GM21723 (cell line): ENCODE measurements at regions not wholly inside any gene's neighbourhood (a gene's known extent, or its start where the extent isn't known, plus 50 kb on each side); places are given as distances from the start of the nearest gene placed in this dataset.
"Not testable (repeated sequence)": the region's sequence is repeated elsewhere in the genome, so short reads cannot be mapped to it uniquely, and the experiment has no call there.

Experiments
- ATAC-seq: cut with Tn5 transposase; IDR thresholded peaks from one replicate; pipeline ENCODE4 v1.9.1; 2021; ENCODE audit warnings: mild to moderate bottlenecking, moderate library complexity; ENCODE audit not compliant: unreplicated experiment

DNA sequence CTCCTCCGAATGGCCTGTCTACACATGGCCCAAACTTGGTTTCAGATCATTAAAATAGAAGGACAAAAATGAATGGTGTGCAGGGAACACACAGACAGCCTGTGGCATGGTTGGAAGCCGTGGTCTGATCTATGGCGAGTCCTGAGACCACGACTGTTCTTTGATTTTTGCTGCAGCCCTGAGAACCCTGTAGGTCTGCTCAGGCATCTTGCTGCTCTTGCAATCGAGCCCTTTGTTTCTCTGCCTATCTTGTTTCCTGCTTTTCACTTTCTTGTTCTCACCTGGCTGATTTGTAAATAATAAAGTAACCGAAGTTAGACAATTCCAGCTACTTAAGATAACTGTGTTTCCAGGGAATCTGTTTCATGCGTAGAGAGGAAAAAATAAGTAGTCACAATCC is 54.1 kb upstream of the NBPF9 start:
- ATAC-seq: not testable (repeated sequence)

GRCh38 chr1:149158308-149158707 is 55.0 kb upstream of the NBPF9 start:
- not testable (repeated sequence) for ATAC-seq

- ATAC-seq: peak; percentile 72
Observed at GRCh38 chr1:149163063-149163444, 59.7 kb upstream of the NBPF9 start.

DNA sequence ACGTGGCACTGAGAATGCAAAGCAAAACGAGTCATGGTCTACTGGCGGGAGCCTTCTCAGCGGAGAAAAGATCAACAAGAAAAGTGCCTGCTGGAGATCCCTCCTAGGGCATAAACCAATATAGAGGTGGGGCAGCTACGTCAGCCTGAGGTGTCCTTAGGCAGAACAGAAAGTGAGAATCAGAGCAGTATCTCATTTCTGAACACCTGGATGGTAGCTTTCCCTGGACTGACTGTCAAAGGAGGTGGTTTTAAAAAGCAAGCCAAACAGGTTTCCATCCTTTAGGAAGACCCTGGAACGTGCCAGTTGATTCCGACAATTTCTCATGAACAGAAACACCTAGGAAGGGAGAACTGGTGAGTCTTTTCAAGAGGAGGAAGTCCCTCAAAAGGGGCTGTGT is 71.4 kb upstream of the NBPF9 start:
- ATAC-seq: not testable (repeated sequence)

- not testable (repeated sequence) for ATAC-seq
Observed at GRCh38 chr1:149175812-149176211, 72.5 kb upstream of the NBPF9 start.

GRCh38 chr1:149176453-149177316 is 73.3 kb upstream of the NBPF9 start:
- not testable (repeated sequence) for ATAC-seq

DNA sequence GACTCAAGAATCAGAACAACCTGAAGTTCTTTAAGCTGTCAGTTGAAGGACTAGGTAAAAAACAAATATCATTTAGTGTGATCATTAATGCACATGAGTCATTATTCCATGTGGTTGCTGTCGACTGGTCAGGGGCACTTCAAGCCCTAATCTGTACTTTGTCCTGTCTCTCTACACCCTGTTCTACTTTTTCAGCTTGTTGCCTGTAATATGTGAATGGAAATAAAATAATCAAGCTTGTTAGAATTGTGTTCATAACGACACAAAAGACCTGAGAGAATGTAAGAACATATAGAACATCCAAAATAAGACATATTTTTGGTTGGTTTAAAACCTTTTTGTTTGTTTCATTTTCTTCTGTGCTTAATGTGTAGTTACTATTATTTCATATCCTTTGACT is 87.4 kb upstream of the NBPF9 start:
- not testable (repeated sequence) for ATAC-seq

GRCh38 chr1:149196651-149197050 is 93.3 kb upstream of the NBPF9 start:
- not testable (repeated sequence) for ATAC-seq

GRCh38 chr1:149200567-149200966 is 97.2 kb upstream of the NBPF9 start:
- not testable (repeated sequence) for ATAC-seq

DNA sequence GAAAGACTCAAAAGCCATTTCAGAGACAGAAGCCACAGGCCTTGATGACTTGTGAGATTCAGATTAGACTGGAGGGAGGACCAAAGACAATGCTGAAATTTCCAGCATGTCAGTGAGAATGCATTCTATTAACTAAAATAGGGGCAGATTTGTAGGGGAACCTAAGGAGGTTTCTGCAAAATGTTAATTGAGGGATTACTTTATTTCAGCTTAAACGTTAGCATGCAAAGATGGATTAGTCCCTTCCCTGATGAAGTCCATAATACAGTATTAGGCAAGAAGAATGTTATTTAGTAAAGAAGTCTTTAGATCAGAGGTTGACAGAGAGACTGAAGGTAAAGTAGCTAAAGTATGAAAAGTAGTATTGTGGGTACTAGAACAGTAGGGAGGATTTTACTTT is 98.9 kb upstream of the NBPF9 start:
- ATAC-seq: not testable (repeated sequence)

DNA sequence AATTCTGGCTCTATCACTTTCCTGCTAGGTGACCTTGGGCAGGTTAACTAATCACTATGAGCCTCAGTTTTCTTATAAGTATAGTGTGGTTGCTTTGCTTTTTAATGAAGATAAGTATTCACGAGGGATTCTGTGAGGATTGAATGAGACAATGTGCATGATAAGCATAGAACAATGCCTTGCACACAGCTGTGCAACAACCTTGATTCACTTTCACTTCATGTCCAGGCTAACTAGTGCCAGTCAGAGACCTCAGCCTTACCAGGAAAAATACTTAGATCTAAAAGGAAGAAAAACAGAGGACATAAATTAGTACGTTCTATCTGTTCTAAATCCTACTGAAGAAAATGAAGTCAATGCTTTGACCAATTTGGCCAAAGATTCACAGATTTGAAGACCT is 101.0 kb upstream of the NBPF9 start:
- not testable (repeated sequence) for ATAC-seq

DNA sequence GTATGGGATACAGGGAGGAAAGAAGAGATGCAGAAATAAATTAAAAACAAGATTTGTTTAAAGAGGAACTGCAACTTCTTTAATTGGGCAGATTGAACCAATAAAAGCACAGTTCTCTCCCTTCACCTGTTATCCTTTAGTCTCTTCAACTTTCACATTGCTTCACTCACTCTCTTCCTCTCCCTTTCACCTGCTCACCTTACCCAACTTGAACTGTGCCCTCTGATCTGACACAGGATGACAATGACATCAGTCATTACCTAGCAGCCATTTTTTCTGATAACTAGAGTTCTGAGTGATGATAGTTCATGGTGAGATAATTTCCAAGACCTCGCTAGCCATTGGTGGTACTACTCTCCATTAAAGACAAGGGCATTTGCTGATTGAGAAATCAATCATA is 105.5 kb upstream of the NBPF9 start:
- not testable (repeated sequence) for ATAC-seq

DNA sequence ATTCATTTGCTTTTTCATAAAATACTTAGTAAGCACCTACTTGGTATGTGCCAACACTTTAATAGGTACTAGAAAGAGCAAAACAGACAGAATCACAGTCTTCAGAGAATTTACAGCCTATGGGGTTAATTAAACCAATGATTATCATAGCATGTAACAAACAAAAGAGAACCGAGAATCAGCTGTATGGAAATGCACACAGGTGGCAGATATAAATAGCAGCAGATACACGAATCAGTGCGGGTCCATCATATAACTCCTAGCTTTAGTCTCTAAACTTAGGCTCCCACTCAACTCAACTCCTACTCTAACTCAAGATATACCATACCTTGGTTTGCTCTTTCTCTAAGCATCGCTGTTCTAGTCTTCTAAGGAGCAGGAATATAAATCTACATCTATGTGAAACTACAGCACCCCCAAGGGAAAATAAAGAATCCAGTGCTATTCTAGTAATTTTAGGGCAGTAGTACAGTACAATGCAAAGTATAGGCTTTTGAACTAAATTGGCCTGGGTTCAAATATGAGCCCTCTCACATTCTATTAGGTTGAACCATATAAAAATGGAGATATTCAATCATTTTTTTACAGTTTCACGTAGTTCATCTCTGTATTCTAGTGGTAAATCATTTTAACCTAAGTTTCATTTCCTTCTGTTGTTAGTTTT is 108.5 kb upstream of the NBPF9 start:
- peak; percentile 76 for ATAC-seq

DNA sequence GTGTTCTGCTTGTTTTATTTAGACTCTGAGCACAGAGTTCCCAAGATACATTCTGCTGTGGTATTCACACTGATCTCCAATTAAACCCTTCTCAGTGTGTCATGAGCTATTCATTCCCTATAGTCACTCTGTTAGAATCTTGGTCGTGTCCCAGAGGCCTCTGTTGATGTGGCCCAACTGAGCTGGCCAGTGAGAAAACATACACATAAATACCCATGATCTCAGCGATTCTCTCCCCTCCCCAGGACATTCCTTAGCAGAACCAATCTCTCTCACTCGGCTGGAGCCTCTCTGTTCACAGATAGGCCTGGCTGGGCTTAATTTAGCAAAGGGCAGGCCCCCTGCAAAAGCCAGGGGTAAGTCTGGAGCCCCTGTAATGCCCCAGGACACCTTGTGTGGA is 109.6 kb upstream of the NBPF9 start:
- not testable (repeated sequence) for ATAC-seq

GRCh38 chr1:149213673-149214072 is 110.3 kb upstream of the NBPF9 start:
- ATAC-seq: not testable (repeated sequence)

DNA sequence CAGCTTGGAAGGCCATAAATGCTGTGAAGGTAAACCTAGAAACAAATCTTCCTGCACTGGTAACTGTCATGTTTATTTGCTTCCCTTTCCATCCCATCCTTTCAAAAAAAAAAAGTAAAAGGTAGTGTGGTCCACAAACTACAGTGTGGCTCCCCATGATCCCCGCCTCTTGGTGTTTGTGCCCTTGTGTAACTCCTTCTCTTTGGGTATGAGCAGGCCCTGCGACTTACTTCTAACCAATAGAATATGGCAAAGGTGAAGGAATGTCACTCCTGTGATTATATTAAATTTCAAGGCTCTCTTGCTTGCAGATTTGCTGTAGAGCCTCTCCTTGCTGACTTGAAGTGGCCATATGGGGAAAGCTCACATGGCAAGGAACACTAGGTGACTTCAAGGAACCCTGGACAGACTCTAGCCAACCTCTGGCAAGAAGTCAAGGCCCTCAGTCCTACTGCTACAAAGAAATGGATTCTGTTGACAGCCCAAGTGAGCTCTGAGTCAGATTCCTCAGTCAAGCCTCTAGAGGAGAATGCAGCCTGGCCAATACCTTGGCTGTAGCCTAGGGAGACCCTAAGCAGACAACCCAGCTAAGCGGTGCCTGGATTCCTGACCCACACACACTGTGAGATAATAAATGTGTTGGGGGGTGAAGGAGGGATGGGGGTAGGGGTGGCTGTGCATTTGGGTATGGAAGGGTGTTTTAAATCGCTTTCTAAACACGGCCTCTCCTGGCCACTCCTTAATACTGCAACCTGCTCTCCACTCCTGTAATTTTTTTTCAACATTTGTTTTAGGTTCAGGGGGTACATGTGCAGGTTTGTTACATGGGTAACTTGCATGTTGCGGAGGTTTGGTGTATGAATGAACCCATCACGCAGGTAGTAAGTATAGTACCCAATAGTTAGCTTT is 115.0 kb upstream of the NBPF9 start:
- ATAC-seq: not testable (repeated sequence)

GRCh38 chr1:149219539-149219938 is 116.2 kb upstream of the NBPF9 start:
- ATAC-seq: not testable (repeated sequence)

GRCh38 chr1:149220463-149221074 is 117.2 kb upstream of the NBPF9 start:
- ATAC-seq: not testable (repeated sequence)

GRCh38 chr1:149227933-149228665 is 124.7 kb upstream of the NBPF9 start:
- ATAC-seq: not testable (repeated sequence)
